Nephron (organoid): ENCODE measurements at regions not wholly inside any gene's neighbourhood (a gene's known extent, or its start where the extent isn't known, plus 50 kb on each side); places are given as distances from the start of the nearest gene placed in this dataset.

Source experiments
- H3K27ac Mint-ChIP-seq, 3 experiments: 2 replicates each; pipeline ENCODE4 v1.8.0; 2020; ENCODE audit warnings: mixed read lengths in 3 of 3, mild to moderate bottlenecking in 2 of 3, moderate library complexity in 1 of 3
- H3K27me3 Mint-ChIP-seq: 2 replicates; pipeline ENCODE4 v1.8.0; 2021; ENCODE audit warnings: low read depth, mild to moderate bottlenecking, moderate library complexity, mixed read lengths
- H3K36me3 Mint-ChIP-seq: 2 replicates; pipeline ENCODE4 v1.8.0; 2020; ENCODE audit warnings: low read depth, mixed read lengths
- H3K4me1 Mint-ChIP-seq: 2 replicates; pipeline ENCODE4 v1.8.0; 2020; ENCODE audit warnings: mixed read lengths
- H3K4me3 Mint-ChIP-seq, 3 experiments: 2 replicates each; pipeline ENCODE4 v1.8.0; 2020; ENCODE audit warnings: mild to moderate bottlenecking in 3 of 3, mixed read lengths in 3 of 3, moderate library complexity in 2 of 3
- H3K9me3 Mint-ChIP-seq: 2 replicates; pipeline ENCODE4 v1.8.0; 2020; ENCODE audit warnings: mixed read lengths
- TF ChIP-seq, protein P1 (sequence below), 3 experiments: fragments of 200-600 bp; sonication (generic); IDR thresholded peaks; one replicate each; pipeline ENCODE4 v1.5.0; 2021; ENCODE audit warnings: antibody characterized with exemption in 3 of 3; ENCODE audit not compliant: unreplicated experiment in 3 of 3

DNA sequence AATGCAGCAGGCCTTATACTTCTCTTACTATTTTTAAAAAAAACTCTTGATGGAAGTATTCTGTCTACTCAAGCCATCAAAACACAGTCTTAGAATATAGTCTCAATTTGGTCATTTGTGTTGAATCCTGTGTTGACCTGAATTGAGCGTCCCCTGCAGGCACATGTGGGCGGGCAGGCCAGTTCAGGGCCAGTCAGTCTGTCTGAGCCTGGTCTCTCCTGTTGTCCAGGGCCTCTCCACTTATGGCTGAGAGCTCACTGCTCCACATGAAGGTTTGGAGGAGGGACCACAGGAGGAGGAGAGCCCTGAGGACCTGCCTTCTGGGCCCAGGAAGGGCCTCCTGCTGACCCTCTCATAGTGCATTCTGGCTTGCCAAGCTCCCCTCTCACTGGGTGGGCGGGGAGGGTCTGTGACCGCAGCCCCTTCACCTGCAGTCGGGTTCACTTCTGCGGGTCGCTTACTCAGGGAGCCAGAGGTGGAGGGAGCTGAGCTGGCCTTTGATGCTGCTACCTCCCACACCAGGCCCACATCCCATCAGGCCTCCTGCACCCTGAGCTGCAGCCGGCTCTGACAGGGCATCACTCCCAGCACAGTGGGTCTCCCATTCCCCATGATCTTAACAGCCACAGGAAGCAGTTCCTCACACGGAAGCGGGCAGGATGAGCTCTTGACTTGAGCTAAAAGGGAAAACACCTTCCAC lies 178.2 kb upstream of the S1PR3 start:
- Mint-ChIP-seq H3K27me3 (no peaks in the 10 kb centered on the region), H3K4me3 (no peak overlapping the region), H3K9me3 (no peaks in the 10 kb centered on the region), H3K36me3 (no peaks in the 10 kb centered on the region), H3K27ac (peak overlapping the region; percentile 47 to 87 (median 64)), H3K4me1 (peaks cover 73% of the 10 kb centered on the region)
- TF ChIP-seq, protein P1, sequence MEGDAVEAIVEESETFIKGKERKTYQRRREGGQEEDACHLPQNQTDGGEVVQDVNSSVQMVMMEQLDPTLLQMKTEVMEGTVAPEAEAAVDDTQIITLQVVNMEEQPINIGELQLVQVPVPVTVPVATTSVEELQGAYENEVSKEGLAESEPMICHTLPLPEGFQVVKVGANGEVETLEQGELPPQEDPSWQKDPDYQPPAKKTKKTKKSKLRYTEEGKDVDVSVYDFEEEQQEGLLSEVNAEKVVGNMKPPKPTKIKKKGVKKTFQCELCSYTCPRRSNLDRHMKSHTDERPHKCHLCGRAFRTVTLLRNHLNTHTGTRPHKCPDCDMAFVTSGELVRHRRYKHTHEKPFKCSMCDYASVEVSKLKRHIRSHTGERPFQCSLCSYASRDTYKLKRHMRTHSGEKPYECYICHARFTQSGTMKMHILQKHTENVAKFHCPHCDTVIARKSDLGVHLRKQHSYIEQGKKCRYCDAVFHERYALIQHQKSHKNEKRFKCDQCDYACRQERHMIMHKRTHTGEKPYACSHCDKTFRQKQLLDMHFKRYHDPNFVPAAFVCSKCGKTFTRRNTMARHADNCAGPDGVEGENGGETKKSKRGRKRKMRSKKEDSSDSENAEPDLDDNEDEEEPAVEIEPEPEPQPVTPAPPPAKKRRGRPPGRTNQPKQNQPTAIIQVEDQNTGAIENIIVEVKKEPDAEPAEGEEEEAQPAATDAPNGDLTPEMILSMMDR (IDR thresholded peaks at IDR 0.05; ENCODE audit: unreplicated experiment in 3 of 3), result no peak

DNA sequence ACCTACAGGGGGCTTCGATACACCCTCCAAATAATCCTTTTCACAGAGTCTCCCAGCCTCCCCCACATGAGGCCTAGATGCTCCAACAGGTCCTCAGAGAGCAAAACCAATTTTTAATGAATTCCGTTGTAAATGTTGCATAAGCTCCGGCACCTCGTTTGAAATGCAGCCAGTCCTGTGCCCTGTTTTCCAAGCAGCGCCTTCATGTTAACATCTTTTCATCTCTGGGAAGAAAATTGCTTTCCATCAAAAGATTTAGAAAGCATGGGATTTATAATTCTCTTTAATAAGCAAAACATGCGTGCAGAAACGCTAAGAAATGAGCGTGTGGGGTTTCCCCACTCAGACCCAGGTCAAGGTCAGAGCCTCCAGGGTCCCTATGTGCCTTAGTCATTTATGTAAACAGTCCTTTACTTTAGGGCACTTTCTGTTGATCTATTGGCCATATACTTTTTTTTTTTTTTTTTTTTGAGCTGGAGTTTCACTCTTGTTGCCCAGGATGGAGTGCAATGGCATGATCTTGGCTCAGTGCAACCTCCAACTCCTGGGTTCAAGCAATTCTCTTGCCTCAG lies 177.5 kb upstream of the S1PR3 start:
- peaks cover 77% of the 10 kb centered on the region for H3K4me1 Mint-ChIP-seq
- no peak overlapping the region for H3K4me3 Mint-ChIP-seq
- H3K9me3 Mint-ChIP-seq, result no peaks in the 10 kb centered on the region
- no peaks in the 10 kb centered on the region for H3K27me3 Mint-ChIP-seq
- H3K36me3 Mint-ChIP-seq, result no peaks in the 10 kb centered on the region
- H3K27ac Mint-ChIP-seq, result peak overlapping the region; percentile 43 to 87 (median 64)
- TF ChIP-seq, protein P1 (IDR thresholded peaks at IDR 0.05; ENCODE audit: unreplicated experiment in 3 of 3), result no peak

DNA sequence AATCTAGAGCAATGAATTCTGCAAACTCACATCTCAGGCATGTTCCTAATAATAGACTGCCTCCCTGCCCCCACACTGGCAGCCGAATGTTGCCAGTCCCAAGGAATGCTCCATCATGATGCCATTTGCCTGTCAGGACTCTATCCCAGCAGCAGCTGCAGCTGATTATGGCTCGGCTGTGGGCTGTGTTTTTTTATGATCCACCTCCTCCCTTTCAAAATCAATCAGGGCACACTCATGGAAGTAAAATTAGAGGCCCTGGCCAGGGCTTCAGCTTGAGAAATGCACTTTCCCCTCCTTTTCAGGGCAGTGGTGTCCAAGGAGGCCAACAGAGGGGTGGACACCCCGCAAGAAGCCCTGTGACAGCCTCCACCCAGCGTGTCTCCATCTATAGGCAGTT lies 176.7 kb upstream of the S1PR3 start:
- Mint-ChIP-seq H3K4me1 (peaks cover 77% of the 10 kb centered on the region), H3K27me3 (no peaks in the 10 kb centered on the region), H3K9me3 (no peaks in the 10 kb centered on the region), H3K4me3 (peak overlapping the region in 1 of 3 experiments; percentile 40), H3K36me3 (no peaks in the 10 kb centered on the region), H3K27ac (peak overlapping the region; percentile 71 to 90 (median 84))
- TF ChIP-seq, protein P1 (IDR thresholded peaks at IDR 0.05; ENCODE audit: unreplicated experiment in 3 of 3), result no peak

DNA sequence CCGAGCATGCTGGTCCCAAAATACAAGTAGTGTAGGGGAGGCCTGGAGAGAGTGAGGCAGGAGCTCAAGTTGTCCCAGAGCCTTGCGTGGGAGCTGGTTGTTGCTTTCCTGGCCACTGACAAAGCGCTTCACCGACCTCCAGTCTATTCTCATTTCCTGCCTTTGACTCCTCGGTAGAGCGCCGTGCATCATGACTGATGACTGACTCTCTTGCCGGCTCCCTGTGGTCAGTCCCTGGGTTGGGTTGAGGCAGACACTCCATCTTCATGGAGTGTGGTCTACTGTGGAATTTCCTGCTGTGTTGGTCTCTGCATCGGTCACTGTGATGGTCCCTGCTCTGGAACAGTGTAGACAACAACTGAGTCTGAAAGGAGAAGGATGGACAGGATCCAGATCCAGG lies 175.1 kb upstream of the S1PR3 start:
- peaks cover 70% of the 10 kb centered on the region for H3K4me1 Mint-ChIP-seq
- peak overlapping the region in 1 of 3 experiments; percentile 17 for H3K4me3 Mint-ChIP-seq
- H3K36me3 Mint-ChIP-seq, result no peaks in the 10 kb centered on the region

DNA sequence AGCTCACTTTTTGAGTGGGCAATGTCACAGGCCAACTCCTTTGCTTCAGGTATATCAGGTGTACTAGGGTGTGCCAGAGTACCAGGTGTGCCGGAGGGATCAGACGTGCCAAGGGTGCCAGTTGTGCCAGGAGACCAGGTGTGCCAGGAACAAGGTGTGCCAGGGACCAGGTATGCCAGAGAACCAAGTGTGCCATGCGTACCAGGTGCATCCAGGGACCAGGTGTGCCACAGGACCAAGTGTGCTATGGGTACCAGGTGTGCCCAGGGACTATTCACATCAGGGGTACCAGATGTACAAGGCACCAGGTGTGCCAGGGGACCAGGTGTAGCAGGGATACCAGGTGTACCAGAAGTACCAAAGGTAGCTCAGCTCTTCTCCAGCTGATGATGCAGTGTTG lies 174.7 kb upstream of the S1PR3 start:
- peaks cover 6% of the 10 kb centered on the region for H3K9me3 Mint-ChIP-seq
- H3K4me1 Mint-ChIP-seq, result peaks cover 67% of the 10 kb centered on the region
- no peaks in the 10 kb centered on the region for H3K27me3 Mint-ChIP-seq
- H3K36me3 Mint-ChIP-seq, result no peaks in the 10 kb centered on the region
- H3K4me3 Mint-ChIP-seq, result no peak overlapping the region
- TF ChIP-seq, protein P1 (IDR thresholded peaks at IDR 0.05; ENCODE audit: unreplicated experiment in 3 of 3), result no peak
- no peak overlapping the region for H3K27ac Mint-ChIP-seq

More for the DNA sequence above, 175.1 kb upstream of the S1PR3 start:
- Mint-ChIP-seq H3K27me3 (no peaks in the 10 kb centered on the region), H3K27ac (peak overlapping the region in 2 of 3 experiments; percentile 76 to 90), H3K9me3 (peaks cover 3% of the 10 kb centered on the region)
- TF ChIP-seq, protein P1 (IDR thresholded peaks at IDR 0.05; ENCODE audit: unreplicated experiment in 3 of 3), result no peak

DNA sequence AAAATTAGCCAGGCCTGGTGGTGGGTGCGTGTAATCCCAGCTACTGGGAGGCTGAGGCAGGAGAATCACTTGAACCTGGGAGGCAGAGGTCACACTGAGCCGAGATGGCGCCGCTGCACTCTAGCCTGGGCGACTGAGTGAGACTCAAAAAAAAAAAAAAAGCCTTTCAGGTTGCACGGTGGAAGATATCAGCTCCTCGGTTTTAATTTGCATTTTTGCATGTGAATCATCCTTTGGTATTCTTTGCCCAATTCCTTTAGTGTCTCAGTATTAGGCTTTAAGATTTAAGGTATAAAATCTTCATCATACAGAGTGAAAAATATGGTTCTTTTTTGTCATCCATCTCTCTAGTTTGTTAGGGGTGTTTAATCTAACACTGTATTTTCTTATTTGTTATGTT lies 173.6 kb upstream of the S1PR3 start:
- H3K4me3 Mint-ChIP-seq, result no peak overlapping the region
- TF ChIP-seq, protein P1 (IDR thresholded peaks at IDR 0.05; ENCODE audit: unreplicated experiment in 3 of 3), result no peak
- peaks cover 6% of the 10 kb centered on the region for H3K9me3 Mint-ChIP-seq

More for the DNA sequence above, 173.6 kb upstream of the S1PR3 start:
- H3K36me3 Mint-ChIP-seq, result no peaks in the 10 kb centered on the region
- H3K27ac Mint-ChIP-seq, result peak overlapping the region in 1 of 3 experiments; percentile 12
- H3K27me3 Mint-ChIP-seq, result no peaks in the 10 kb centered on the region
- H3K4me1 Mint-ChIP-seq, result peaks cover 62% of the 10 kb centered on the region
